ENCODE measurements at regions not wholly inside any gene's neighbourhood (a gene's known extent, or its start where the extent isn't known, plus 50 kb on each side); places are given as distances from the start of the nearest gene placed in this dataset.

GRCh38 chr4:43348591-43348990 is 456.1 kb downstream of the GRXCR1 start:
- no peak for DNase-seq
- Histone ChIP-seq H3K4me3 (ENCODE audit: insufficient read depth, low read depth, low read length) (no peak overlapping the region), H3K36me3 (replicated peaks; ENCODE audit: control insufficient read depth, insufficient read depth, low read length) (no peaks in the 10 kb centered on the region), H3K27me3 (ENCODE audit: control insufficient read depth, insufficient read depth, low read length) (no peaks in the 10 kb centered on the region)

GRCh38 chr4:43351970-43352806 is 459.7 kb downstream of the GRXCR1 start:
- no peak for DNase-seq
- Histone ChIP-seq H3K27me3 (ENCODE audit: control insufficient read depth, insufficient read depth, low read length) (no peaks in the 10 kb centered on the region), H3K36me3 (replicated peaks; ENCODE audit: control insufficient read depth, insufficient read depth, low read length) (no peaks in the 10 kb centered on the region), H3K4me3 (ENCODE audit: insufficient read depth, low read depth, low read length) (no peak overlapping the region)

GRCh38 chr4:43352859-43353258 is 460.3 kb downstream of the GRXCR1 start:
- Histone ChIP-seq H3K36me3 (replicated peaks; ENCODE audit: control insufficient read depth, insufficient read depth, low read length) (no peaks in the 10 kb centered on the region), H3K4me3 (ENCODE audit: insufficient read depth, low read depth, low read length) (no peak overlapping the region)
- DNase-seq = no peak

GRCh38 chr4:43353552-43353951 is 461.0 kb downstream of the GRXCR1 start:
- no peak for DNase-seq
- Histone ChIP-seq H3K27me3 (ENCODE audit: control insufficient read depth, insufficient read depth, low read length) (no peaks in the 10 kb centered on the region), H3K36me3 (replicated peaks; ENCODE audit: control insufficient read depth, insufficient read depth, low read length) (no peaks in the 10 kb centered on the region), H3K4me3 (ENCODE audit: insufficient read depth, low read depth, low read length) (no peak overlapping the region)

More at GRCh38 chr4:43352859-43353258, 460.3 kb downstream of the GRXCR1 start:
- no peaks in the 10 kb centered on the region for H3K27me3 ChIP-seq (ENCODE audit: control insufficient read depth, insufficient read depth, low read length)

DNA sequence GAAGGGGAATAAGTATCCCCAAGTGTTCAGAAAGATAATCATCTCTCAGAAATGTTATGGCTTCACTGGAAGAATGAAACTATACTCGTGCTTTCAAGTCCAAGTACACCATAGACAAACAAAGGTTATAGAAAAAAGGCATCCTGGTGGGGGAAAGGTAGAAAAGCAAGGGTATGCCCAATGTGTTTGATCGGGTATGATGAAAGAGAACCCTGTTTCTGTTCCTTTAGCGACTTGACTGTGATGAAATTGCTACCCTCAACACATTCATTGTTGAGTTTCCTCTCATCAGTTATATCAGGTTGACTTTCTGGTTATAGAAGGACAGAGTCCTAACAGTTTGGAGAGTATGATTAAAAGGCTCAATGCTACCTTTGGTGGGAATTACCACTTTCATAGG is 464.3 kb downstream of the GRXCR1 start:
- Histone ChIP-seq H3K27me3 (ENCODE audit: control insufficient read depth, insufficient read depth, low read length) (no peaks in the 10 kb centered on the region), H3K4me3 (ENCODE audit: insufficient read depth, low read depth, low read length) (no peak overlapping the region), H3K36me3 (replicated peaks; ENCODE audit: control insufficient read depth, insufficient read depth, low read length) (no peaks in the 10 kb centered on the region)
- no peak for DNase-seq

DNA sequence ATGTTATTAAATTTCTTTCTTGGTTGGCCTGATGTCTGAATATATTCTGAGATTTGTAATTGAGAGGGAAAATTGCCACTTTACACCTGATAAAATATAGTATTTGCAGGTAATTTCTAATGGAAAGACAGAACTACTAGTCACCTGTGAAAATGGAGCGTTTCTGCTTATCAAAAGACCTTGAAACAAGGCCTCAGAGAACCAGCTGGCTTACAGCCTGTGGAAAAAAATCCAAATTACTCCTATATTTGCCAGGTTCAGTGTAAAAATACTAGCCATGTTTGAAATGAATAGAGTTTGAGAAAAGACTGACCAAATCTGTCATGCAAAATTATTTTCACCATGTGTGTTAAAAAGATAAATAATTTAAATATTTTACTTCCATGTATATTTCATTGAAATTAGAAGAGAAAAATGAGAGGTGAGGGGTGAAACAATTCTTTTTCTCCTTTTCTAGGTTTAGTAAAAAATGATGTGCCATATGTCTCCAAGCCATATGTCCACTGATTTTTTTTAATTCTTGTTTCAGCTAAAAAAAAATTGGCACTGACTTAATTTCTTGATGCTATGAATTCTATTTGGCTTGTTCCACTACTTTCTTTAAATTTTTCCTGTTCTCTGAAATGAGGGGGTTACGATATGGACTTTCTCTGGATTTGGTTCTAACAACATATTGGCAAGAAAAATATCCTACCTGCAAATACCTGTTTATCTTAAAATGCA is 464.9 kb downstream of the GRXCR1 start:
- Histone ChIP-seq H3K36me3 (replicated peaks; ENCODE audit: control insufficient read depth, insufficient read depth, low read length) (no peaks in the 10 kb centered on the region), H3K4me3 (ENCODE audit: insufficient read depth, low read depth, low read length) (no peak overlapping the region), H3K27me3 (ENCODE audit: control insufficient read depth, insufficient read depth, low read length) (no peaks in the 10 kb centered on the region)

GRCh38 chr4:43360296-43360695 is 467.8 kb downstream of the GRXCR1 start:
- DNase-seq = no peak
- Histone ChIP-seq H3K27me3 (ENCODE audit: control insufficient read depth, insufficient read depth, low read length) (no peaks in the 10 kb centered on the region), H3K4me3 (ENCODE audit: insufficient read depth, low read depth, low read length) (no peak overlapping the region), H3K36me3 (replicated peaks; ENCODE audit: control insufficient read depth, insufficient read depth, low read length) (no peaks in the 10 kb centered on the region)

More for the DNA sequence above, 464.9 kb downstream of the GRXCR1 start:
- no peak for DNase-seq

DNA sequence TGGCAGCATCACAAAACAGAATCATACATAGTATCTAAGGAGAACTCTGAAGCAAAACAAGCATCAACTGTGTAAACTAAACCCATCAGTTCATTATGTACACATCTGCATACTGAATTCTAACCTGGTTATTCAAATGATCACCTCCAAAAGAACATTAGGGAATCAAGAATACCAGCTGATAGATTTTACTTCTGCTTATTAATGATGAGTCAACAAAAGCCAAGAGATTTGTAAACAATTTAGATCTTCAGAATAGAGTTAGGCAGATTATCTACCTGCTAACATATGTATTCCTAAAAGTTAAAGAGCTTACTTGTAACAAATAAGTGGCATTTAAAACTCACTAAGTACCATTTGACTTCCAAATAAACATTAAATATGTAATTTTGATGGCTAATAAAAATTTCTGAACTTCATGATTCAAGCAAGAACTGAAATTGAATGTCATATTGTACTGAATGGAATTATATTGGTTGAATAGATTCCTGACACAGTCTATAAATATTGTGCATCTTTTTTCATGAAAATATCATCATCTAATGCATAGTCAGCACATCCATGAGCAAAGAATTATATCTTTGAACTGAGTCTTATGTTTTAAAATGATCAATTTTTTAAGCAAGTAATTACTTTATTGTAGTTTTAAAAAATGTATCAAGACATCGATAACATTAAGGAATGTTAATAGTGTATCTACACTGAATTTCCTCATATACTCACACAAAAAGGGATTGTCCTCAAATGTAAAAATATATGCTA is 470.5 kb downstream of the GRXCR1 start:
- Histone ChIP-seq H3K4me3 (ENCODE audit: insufficient read depth, low read depth, low read length) (no peak overlapping the region), H3K36me3 (replicated peaks; ENCODE audit: control insufficient read depth, insufficient read depth, low read length) (no peaks in the 10 kb centered on the region), H3K27me3 (ENCODE audit: control insufficient read depth, insufficient read depth, low read length) (no peaks in the 10 kb centered on the region)
- DNase-seq = no peak

GRCh38 chr4:43369036-43369594 is 476.6 kb downstream of the GRXCR1 start:
- H3K27me3 ChIP-seq (ENCODE audit: control insufficient read depth, insufficient read depth, low read length) = no peaks in the 10 kb centered on the region
- H3K4me3 ChIP-seq (ENCODE audit: insufficient read depth, low read depth, low read length) = no peak overlapping the region
- no peaks in the 10 kb centered on the region for H3K36me3 ChIP-seq (replicated peaks; ENCODE audit: control insufficient read depth, insufficient read depth, low read length)
- no peak for DNase-seq

- no peak for DNase-seq
- Histone ChIP-seq H3K4me3 (ENCODE audit: insufficient read depth, low read depth, low read length) (no peak overlapping the region), H3K36me3 (replicated peaks; ENCODE audit: control insufficient read depth, insufficient read depth, low read length) (no peaks in the 10 kb centered on the region; the same call in 1 of the 2 replicates), H3K27me3 (ENCODE audit: control insufficient read depth, insufficient read depth, low read length) (no peaks in the 10 kb centered on the region)
Observed at GRCh38 chr4:43373201-43373600, 480.7 kb downstream of the GRXCR1 start.

GRCh38 chr4:43374216-43374751 is 481.8 kb downstream of the GRXCR1 start:
- no peaks in the 10 kb centered on the region; the same call in 1 of the 2 replicates for H3K36me3 ChIP-seq (replicated peaks; ENCODE audit: control insufficient read depth, insufficient read depth, low read length)
- DNase-seq = no peak
- no peaks in the 10 kb centered on the region for H3K27me3 ChIP-seq (ENCODE audit: control insufficient read depth, insufficient read depth, low read length)
- no peak overlapping the region for H3K4me3 ChIP-seq (ENCODE audit: insufficient read depth, low read depth, low read length)

GRCh38 chr4:43379016-43379415 is 486.5 kb downstream of the GRXCR1 start:
- no peaks in the 10 kb centered on the region; the same call in 1 of the 2 replicates for H3K36me3 ChIP-seq (replicated peaks; ENCODE audit: control insufficient read depth, insufficient read depth, low read length)
- no peaks in the 10 kb centered on the region for H3K27me3 ChIP-seq (ENCODE audit: control insufficient read depth, insufficient read depth, low read length)
- no peak overlapping the region for H3K4me3 ChIP-seq (ENCODE audit: insufficient read depth, low read depth, low read length)
- no peak for DNase-seq

GRCh38 chr4:43380093-43380492 is 487.6 kb downstream of the GRXCR1 start:
- Histone ChIP-seq H3K4me3 (ENCODE audit: insufficient read depth, low read depth, low read length) (no peak overlapping the region), H3K27me3 (ENCODE audit: control insufficient read depth, insufficient read depth, low read length) (no peaks in the 10 kb centered on the region), H3K36me3 (replicated peaks; ENCODE audit: control insufficient read depth, insufficient read depth, low read length) (no peaks in the 10 kb centered on the region; the same call in 1 of the 2 replicates)
- DNase-seq = no peak

DNA sequence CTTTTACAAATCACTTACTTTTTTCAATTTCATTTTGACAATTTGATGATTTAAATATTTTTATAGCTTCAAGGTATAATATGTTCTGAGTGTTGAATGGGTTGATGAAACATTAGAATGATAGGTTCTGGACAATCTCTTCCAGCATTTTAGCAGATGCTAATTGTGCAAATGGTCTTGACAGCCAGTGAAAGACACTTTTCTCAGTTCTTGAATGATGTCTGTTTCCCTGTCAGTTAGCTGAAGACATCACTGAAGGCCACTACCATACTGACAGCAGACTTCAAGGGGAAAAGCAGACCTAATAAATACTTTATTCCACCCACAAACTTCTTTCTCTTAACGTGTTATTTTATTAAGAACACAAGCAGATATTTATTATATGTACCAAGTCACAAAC is 498.6 kb downstream of the GRXCR1 start:
- Histone ChIP-seq H3K4me3 (ENCODE audit: insufficient read depth, low read depth, low read length) (no peak overlapping the region), H3K27me3 (ENCODE audit: control insufficient read depth, insufficient read depth, low read length) (no peaks in the 10 kb centered on the region)
- no peak for DNase-seq

More for the DNA sequence above, 498.6 kb downstream of the GRXCR1 start:
- H3K36me3 ChIP-seq (replicated peaks; ENCODE audit: control insufficient read depth, insufficient read depth, low read length) = no peaks in the 10 kb centered on the region

All from H7 (cell line).